Right atrium auricular region (tissue), 2 donors: ENCODE measurements at regions not wholly inside any gene's neighbourhood (a gene's known extent, or its start where the extent isn't known, plus 50 kb on each side); places are given as distances from the start of the nearest gene placed in this dataset.

ENCODE experiments used
- DNase-seq: peaks from one replicate; pipeline ENCODE4 v3.0.0-alpha.2; 2019; ENCODE audit warnings: low spot score
- H3K27ac ChIP-seq, 2 donors: fragments of 200-600 bp; sonication (generic); 1 replicate in 1 of 2; 2 replicates in 1 of 2; pipeline ENCODE4 v1.5.1; 2016 to 2019
- H3K27me3 ChIP-seq, 2 donors: fragments of 200-600 bp; sonication (generic); one replicate each; pipeline versions ENCODE4 v1.5.1 to v1.6.0; 2017 to 2019
- H3K36me3 ChIP-seq: fragments of 200-600 bp; sonication (generic); one replicate; pipeline ENCODE4 v1.5.1; 2016
- H3K4me1 ChIP-seq, 2 donors: fragments of 200-600 bp; sonication (generic); one replicate each; pipeline versions ENCODE4 v1.5.1 to v1.6.0; 2017 to 2019
- H3K4me3 ChIP-seq, 2 donors: fragments of 200-600 bp; sonication (generic); 1 replicate in 1 of 2; 2 replicates in 1 of 2; pipeline ENCODE4 v1.5.1; 2017 to 2019; ENCODE audit warnings: mild to moderate bottlenecking in 1 of 2, moderate library complexity in 1 of 2
- H3K9me3 ChIP-seq, 2 donors: fragments of 200-600 bp; sonication (generic); one replicate each; pipeline ENCODE4 v1.5.1; 2019
- TF ChIP-seq, protein P1 (sequence below), 2 donors: fragments of 200-600 bp; sonication (generic); IDR thresholded peaks; one replicate each; pipeline ENCODE4 v1.5.1; 2019; ENCODE audit warnings: antibody characterized with exemption in 2 of 2

- no peaks in the 10 kb centered on the region for H3K4me1 ChIP-seq
- TF ChIP-seq, protein P1, sequence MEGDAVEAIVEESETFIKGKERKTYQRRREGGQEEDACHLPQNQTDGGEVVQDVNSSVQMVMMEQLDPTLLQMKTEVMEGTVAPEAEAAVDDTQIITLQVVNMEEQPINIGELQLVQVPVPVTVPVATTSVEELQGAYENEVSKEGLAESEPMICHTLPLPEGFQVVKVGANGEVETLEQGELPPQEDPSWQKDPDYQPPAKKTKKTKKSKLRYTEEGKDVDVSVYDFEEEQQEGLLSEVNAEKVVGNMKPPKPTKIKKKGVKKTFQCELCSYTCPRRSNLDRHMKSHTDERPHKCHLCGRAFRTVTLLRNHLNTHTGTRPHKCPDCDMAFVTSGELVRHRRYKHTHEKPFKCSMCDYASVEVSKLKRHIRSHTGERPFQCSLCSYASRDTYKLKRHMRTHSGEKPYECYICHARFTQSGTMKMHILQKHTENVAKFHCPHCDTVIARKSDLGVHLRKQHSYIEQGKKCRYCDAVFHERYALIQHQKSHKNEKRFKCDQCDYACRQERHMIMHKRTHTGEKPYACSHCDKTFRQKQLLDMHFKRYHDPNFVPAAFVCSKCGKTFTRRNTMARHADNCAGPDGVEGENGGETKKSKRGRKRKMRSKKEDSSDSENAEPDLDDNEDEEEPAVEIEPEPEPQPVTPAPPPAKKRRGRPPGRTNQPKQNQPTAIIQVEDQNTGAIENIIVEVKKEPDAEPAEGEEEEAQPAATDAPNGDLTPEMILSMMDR (IDR thresholded peaks at IDR 0.05), result no peak
- no peak for DNase-seq
- H3K27me3 ChIP-seq, result no peaks in the 10 kb centered on the region
- H3K36me3 ChIP-seq, result no peaks in the 10 kb centered on the region
- no peak overlapping the region for H3K4me3 ChIP-seq
- no peak overlapping the region for H3K27ac ChIP-seq
- no peaks in the 10 kb centered on the region for H3K9me3 ChIP-seq
Measured at GRCh38 chr14:86601813-86602212, 1071.9 kb downstream of the FLRT2 start.

GRCh38 chr14:86597279-86597678 is 1067.3 kb downstream of the FLRT2 start:
- TF ChIP-seq, protein P1 (IDR thresholded peaks at IDR 0.05), result no peak
- H3K4me1 ChIP-seq, result no peaks in the 10 kb centered on the region
- H3K27ac ChIP-seq, result no peak overlapping the region
- H3K9me3 ChIP-seq, result no peaks in the 10 kb centered on the region
- no peak for DNase-seq
- H3K36me3 ChIP-seq, result no peaks in the 10 kb centered on the region
- H3K4me3 ChIP-seq, result no peak overlapping the region
- H3K27me3 ChIP-seq, result no peaks in the 10 kb centered on the region

GRCh38 chr14:86596024-86596423 is 1066.1 kb downstream of the FLRT2 start:
- Histone ChIP-seq H3K9me3 (no peaks in the 10 kb centered on the region), H3K27ac (no peak overlapping the region), H3K4me1 (no peaks in the 10 kb centered on the region), H3K27me3 (no peaks in the 10 kb centered on the region), H3K4me3 (no peak overlapping the region), H3K36me3 (no peaks in the 10 kb centered on the region)
- no peak for DNase-seq
- TF ChIP-seq, protein P1 (IDR thresholded peaks at IDR 0.05), result no peak

- TF ChIP-seq, protein P1 (IDR thresholded peaks at IDR 0.05), result no peak
- no peak for DNase-seq
- Histone ChIP-seq H3K27ac (no peak overlapping the region), H3K27me3 (no peaks in the 10 kb centered on the region), H3K36me3 (no peaks in the 10 kb centered on the region), H3K4me3 (no peak overlapping the region), H3K4me1 (no peaks in the 10 kb centered on the region), H3K9me3 (peaks cover 0 to 10% of the 10 kb centered on the region in 2 donors)
Measured at GRCh38 chr14:86575141-86575540, 1045.2 kb downstream of the FLRT2 start.

DNA sequence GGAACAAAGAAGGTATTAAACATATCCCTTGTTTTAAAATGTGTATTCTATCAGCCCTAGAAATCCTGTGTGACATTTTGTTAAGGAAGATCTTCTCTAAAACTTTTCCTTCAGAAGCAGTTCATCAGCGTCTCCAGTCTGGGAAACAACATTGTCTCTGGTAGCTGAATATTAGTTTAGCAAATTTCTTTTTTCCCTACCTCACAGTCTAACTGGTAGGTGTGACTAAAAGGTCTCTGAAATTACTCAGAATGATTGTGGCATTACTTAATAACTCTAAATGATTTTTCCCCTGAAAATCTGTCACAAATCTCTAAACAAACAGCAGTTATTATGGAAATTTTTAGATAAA is 1044.8 kb downstream of the FLRT2 start:
- H3K4me1 ChIP-seq, result no peaks in the 10 kb centered on the region
- TF ChIP-seq, protein P1 (IDR thresholded peaks at IDR 0.05), result no peak

DNA sequence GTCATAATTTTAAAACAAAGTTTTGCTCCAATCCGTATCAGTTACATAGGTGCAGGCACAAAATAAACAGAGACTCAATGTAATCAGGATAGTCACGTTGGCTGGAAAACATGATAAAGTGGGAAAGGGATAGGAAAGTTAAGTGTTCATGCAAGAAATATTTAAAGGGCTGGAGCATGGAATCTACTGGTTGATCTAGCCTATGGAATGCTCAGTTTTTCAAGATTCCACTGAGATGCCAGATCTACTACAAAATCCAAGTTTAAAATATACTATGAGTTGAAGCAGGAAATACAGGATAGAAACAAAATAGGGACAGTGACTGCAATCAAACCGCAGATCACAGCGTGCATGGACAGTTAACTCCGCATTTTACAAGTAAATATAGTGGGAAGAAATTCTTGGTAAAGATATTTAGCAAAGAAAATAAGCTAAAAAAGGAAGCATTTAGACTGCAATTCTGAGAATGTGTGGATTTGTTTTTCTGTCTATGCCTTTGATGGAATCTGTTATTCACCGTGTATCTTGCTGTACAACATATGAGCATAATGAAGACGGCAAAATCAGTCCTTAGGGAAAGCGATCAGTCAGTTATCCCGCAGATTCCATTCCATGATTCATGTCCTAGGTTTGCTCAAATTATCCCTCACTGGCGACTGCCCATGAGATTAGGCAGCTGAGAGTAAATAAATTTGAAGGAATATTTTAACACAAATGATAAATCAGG is 1044.3 kb downstream of the FLRT2 start:
- H3K4me1 ChIP-seq, result no peaks in the 10 kb centered on the region
- TF ChIP-seq, protein P1 (IDR thresholded peaks at IDR 0.05), result no peak
- H3K9me3 ChIP-seq, result peaks cover 0 to 17% of the 10 kb centered on the region in 2 donors
- DNase-seq, result no peak
- H3K36me3 ChIP-seq, result no peaks in the 10 kb centered on the region
- H3K27me3 ChIP-seq, result no peaks in the 10 kb centered on the region
- no peak overlapping the region for H3K4me3 ChIP-seq
- H3K27ac ChIP-seq, result no peak overlapping the region

More for the DNA sequence above, 1044.8 kb downstream of the FLRT2 start:
- DNase-seq, result no peak
- Histone ChIP-seq H3K27ac (no peak overlapping the region), H3K36me3 (no peaks in the 10 kb centered on the region), H3K27me3 (no peaks in the 10 kb centered on the region), H3K9me3 (peaks cover 0 to 14% of the 10 kb centered on the region in 2 donors), H3K4me3 (no peak overlapping the region)
